ENCODE measurements at regions not wholly inside any gene's neighbourhood (a gene's known extent, or its start where the extent isn't known, plus 50 kb on each side); places are given as distances from the start of the nearest gene placed in this dataset.
A peak's percentile ranks its signal among the peaks of the same experiment; 100 is the strongest.

GRCh38 chr10:59557052-59557451 lies 152.6 kb downstream of the SLC16A9 start:
- H3K4me3 ChIP-seq (ENCODE audit: low read length): no peak overlapping the region
- TF ChIP-seq CTCF (conservative IDR thresholded peaks at IDR 0.05; ENCODE audit: low read length): no peak
- no peak for DNase-seq (ENCODE audit: low read depth)

DNA sequence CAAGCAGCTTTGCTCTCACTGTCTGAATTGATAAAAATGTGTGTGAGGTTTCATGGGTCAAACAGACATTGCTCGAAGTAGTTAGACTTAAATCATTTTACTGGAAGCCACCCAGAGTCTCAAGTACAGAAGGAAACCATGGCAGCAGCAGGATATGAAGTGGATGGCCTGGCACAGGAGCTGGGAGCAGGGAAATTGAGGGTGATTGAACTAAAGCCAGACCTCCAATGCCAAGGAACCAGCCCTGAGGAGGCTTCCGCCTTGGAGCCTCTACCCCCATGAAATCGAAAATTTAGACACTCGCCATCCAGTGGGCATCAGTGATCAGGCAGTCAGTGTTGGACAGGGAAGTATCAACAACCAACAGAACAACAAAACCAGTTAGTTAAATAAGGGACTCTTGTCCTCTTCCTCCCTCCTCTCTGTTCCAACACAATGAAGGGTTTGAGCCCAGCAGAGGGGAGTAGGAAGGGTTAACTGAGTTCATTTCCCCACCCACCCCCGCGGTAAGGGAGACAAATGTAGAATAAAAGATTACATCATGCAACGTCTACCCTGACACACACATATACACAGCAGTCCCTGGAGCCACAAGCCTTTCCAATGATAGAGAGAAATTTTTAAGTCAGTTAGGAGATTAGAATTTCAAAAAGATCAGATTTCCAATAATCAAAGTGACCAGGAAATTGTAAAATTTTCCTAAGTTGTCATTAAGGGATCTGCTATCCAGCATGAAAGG lies 156.3 kb downstream of the SLC16A9 start:
- TF ChIP-seq CTCF (conservative IDR thresholded peaks at IDR 0.05; ENCODE audit: low read length): no peak
- H3K4me3 ChIP-seq (ENCODE audit: low read length): no peak overlapping the region
- DNase-seq (ENCODE audit: low read depth): no peak

DNA sequence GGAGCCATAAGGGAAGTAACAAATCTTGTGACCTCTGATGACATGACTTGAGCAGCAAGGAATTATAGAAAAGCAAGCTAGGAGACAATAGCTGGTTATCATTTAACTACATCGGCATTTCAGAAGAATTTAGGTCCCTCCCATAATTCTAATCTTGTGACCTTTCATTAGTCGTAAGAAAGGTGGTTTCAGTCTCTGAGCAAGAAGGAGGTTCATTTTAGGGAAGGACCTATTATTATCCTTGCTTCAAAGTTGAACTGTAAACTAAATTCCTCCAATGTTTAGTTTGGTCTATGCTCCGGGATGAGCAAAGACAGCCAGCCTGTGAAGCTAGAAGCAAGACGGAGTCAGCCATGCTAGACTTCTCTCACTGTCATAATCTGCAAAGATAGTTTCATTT lies 159.6 kb downstream of the SLC16A9 start:
- DNase-seq (ENCODE audit: low read depth): no peak
- no peak overlapping the region for H3K4me3 ChIP-seq (ENCODE audit: low read length)
- TF ChIP-seq CTCF (conservative IDR thresholded peaks at IDR 0.05; ENCODE audit: low read length): no peak

- no peak for TF ChIP-seq CTCF (conservative IDR thresholded peaks at IDR 0.05; ENCODE audit: low read length)
- no peak overlapping the region for H3K4me3 ChIP-seq (ENCODE audit: low read length)
- no peak for DNase-seq (ENCODE audit: low read depth)
Measured at GRCh38 chr10:59538623-59539022, 171.0 kb downstream of the SLC16A9 start.

DNA sequence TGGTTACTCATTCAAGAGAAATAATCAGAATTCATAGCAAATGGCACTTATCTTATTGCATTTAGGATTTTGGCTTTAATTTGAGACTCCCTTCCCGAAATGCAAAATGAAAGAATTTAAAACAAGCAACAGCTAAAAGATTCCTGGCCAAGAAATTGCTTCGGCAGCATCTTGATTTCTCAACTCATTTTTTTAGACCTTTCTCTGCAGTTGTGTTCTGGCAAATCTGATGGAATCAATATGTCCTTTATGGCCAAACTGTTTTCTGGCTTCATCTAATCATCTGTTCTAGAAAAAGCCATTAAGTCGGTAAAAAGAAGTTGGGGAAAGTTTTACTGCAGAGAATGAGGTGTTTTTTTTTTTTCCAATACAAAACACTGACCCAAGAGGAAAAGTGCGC lies 172.1 kb downstream of the SLC16A9 start:
- no peak overlapping the region for H3K4me3 ChIP-seq (ENCODE audit: low read length)
- peak; percentile 21 for DNase-seq (ENCODE audit: low read depth)
- no peak for TF ChIP-seq CTCF (conservative IDR thresholded peaks at IDR 0.05; ENCODE audit: low read length)

GRCh38 chr10:59536167-59537014 lies 173.3 kb downstream of the SLC16A9 start:
- DNase-seq (ENCODE audit: low read depth): peak; percentile 88
- TF ChIP-seq CTCF (conservative IDR thresholded peaks at IDR 0.05; ENCODE audit: low read length): no peak

DNA sequence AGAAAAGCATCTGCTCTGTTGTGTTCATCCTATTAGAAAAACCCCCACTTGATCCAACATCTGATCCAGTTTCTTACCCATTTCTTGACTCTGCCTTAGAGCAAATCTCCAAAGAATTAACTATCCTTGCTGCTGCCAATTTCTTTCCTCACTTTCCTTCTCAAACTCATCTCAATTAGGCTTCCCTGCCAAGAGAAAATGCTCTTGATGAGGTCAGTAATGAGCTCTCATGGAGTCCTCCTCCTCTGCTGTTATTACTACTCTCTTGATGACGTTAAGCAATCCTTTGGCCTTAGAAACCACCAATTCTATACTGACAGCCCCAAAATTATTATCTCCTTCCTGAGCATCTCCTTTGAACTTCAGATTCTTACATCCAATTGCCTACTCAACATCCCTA lies 162.0 kb upstream of the FAM13C start:
- DNase-seq (ENCODE audit: low read depth): no peak
- no peak for TF ChIP-seq CTCF (conservative IDR thresholded peaks at IDR 0.05; ENCODE audit: low read length)
- no peak overlapping the region for H3K4me3 ChIP-seq (ENCODE audit: low read length)

More at GRCh38 chr10:59536167-59537014, 173.3 kb downstream of the SLC16A9 start:
- no peak overlapping the region for H3K4me3 ChIP-seq (ENCODE audit: low read length)
